ENCODE measurements at regions not wholly inside any gene's neighbourhood (a gene's known extent, or its start where the extent isn't known, plus 50 kb on each side); places are given as distances from the start of the nearest gene placed in this dataset.

GRCh38 chr16:55015181-55015913 lies 84.7 kb downstream of the IRX5 start:
- Histone ChIP-seq H2AFZ (ENCODE audit: low read length) (no peak overlapping the region), H3K4me1 (ENCODE audit: insufficient read depth, low read length) (no peaks in the 10 kb centered on the region), H3K9me2 (replicated peaks; ENCODE audit: low read length) (no peaks in the 10 kb centered on the region), H3K9ac (ENCODE audit: low read length) (no peak overlapping the region), H4K20me1 (ENCODE audit: low read length) (no peaks in the 10 kb centered on the region), H3K4me3 (ENCODE audit: low read length) (no peak overlapping the region), H3K27ac (ENCODE audit: low read length) (no peak overlapping the region), H3K4me2 (ENCODE audit: low read length) (no peak overlapping the region), H3K36me3 (ENCODE audit: low read depth, low read length) (no peaks in the 10 kb centered on the region), H3K79me2 (ENCODE audit: low read length) (no peaks in the 10 kb centered on the region), H3F3A (ENCODE audit: low read length, unreplicated experiment) (no peaks in the 10 kb centered on the region), H3K27me3 (ENCODE audit: low read length) (no peaks in the 10 kb centered on the region), H3K9me3 (ENCODE audit: low read length) (no peaks in the 10 kb centered on the region)
- intact Hi-C loops (cut with micrococcal nuclease) = no loop called here
- ATAC-seq (no peak), DNase-seq (no peak)
- BruUV-seq (replicated peaks) = no TSS peak
- TF ChIP-seq CTCF (conservative IDR thresholded peaks at IDR 0.05; ENCODE audit: low read depth, low read length) = no peak
- no peak for TF ChIP-seq EZH2 (IDR thresholded peaks at IDR 0.05; ENCODE audit: low read length, unreplicated experiment)
- no peak for TF ChIP-seq EZH2phosphoT487 (IDR thresholded peaks at IDR 0.05; ENCODE audit: borderline replicate concordance, low read length)
- CTCF ChIA-PET = no interaction called here
- POLR2A ChIA-PET (ENCODE audit: unreplicated experiment) = no interaction called here

- Histone ChIP-seq H4K20me1 (ENCODE audit: low read length) (no peaks in the 10 kb centered on the region), H3K27ac (ENCODE audit: low read length) (no peak overlapping the region), H3K4me2 (ENCODE audit: low read length) (no peak overlapping the region), H2AFZ (ENCODE audit: low read length) (no peak overlapping the region), H3K27me3 (ENCODE audit: low read length) (no peaks in the 10 kb centered on the region), H3K9ac (ENCODE audit: low read length) (no peak overlapping the region), H3K79me2 (ENCODE audit: low read length) (no peaks in the 10 kb centered on the region), H3F3A (ENCODE audit: low read length, unreplicated experiment) (no peaks in the 10 kb centered on the region), H3K36me3 (ENCODE audit: low read depth, low read length) (no peaks in the 10 kb centered on the region), H3K4me3 (ENCODE audit: low read length) (no peak overlapping the region), H3K4me1 (ENCODE audit: insufficient read depth, low read length) (no peaks in the 10 kb centered on the region), H3K9me3 (ENCODE audit: low read length) (no peaks in the 10 kb centered on the region), H3K9me2 (replicated peaks; ENCODE audit: low read length) (no peaks in the 10 kb centered on the region)
- TF ChIP-seq CTCF (conservative IDR thresholded peaks at IDR 0.05; ENCODE audit: low read depth, low read length) (no peak), EZH2 (IDR thresholded peaks at IDR 0.05; ENCODE audit: low read length, unreplicated experiment) (no peak), EZH2phosphoT487 (IDR thresholded peaks at IDR 0.05; ENCODE audit: borderline replicate concordance, low read length) (no peak)
- no TSS peak for BruUV-seq (replicated peaks)
- intact Hi-C loops (cut with micrococcal nuclease) = no loop called here
- DNase-seq (no peak), ATAC-seq (no peak)
- ChIA-PET CTCF (no interaction called here), POLR2A (ENCODE audit: unreplicated experiment) (no interaction called here)
Measured at GRCh38 chr16:55016515-55016914, 85.8 kb downstream of the IRX5 start.

- POLR2A ChIA-PET (ENCODE audit: unreplicated experiment) = no interaction called here
Measured at GRCh38 chr16:55017321-55017720, 86.7 kb downstream of the IRX5 start.

More at GRCh38 chr16:55017321-55017720, 86.7 kb downstream of the IRX5 start:
- no peaks in the 10 kb centered on the region for H3K79me2 ChIP-seq (ENCODE audit: low read length)
- no peak for DNase-seq
- H3K4me3 ChIP-seq (ENCODE audit: low read length) = no peak overlapping the region
- H3K4me2 ChIP-seq (ENCODE audit: low read length) = no peak overlapping the region
- no peak overlapping the region for H3K9ac ChIP-seq (ENCODE audit: low read length)
- no peak for ATAC-seq
- no peaks in the 10 kb centered on the region for H3K9me3 ChIP-seq (ENCODE audit: low read length)
- H3K9me2 ChIP-seq (replicated peaks; ENCODE audit: low read length) = no peaks in the 10 kb centered on the region
- intact Hi-C loops (cut with micrococcal nuclease) = no loop called here
- H3K4me1 ChIP-seq (ENCODE audit: insufficient read depth, low read length) = no peaks in the 10 kb centered on the region
- no peaks in the 10 kb centered on the region for H3K27me3 ChIP-seq (ENCODE audit: low read length)
- no peaks in the 10 kb centered on the region for H3F3A ChIP-seq (ENCODE audit: low read length, unreplicated experiment)
- no peaks in the 10 kb centered on the region for H4K20me1 ChIP-seq (ENCODE audit: low read length)
- no peak overlapping the region for H3K27ac ChIP-seq (ENCODE audit: low read length)
- no peak overlapping the region for H2AFZ ChIP-seq (ENCODE audit: low read length)
- CTCF ChIA-PET = no interaction called here
- H3K36me3 ChIP-seq (ENCODE audit: low read depth, low read length) = no peaks in the 10 kb centered on the region
- no TSS peak for BruUV-seq (replicated peaks)
- TF ChIP-seq CTCF (conservative IDR thresholded peaks at IDR 0.05; ENCODE audit: low read depth, low read length) (no peak), EZH2phosphoT487 (IDR thresholded peaks at IDR 0.05; ENCODE audit: borderline replicate concordance, low read length) (no peak), EZH2 (IDR thresholded peaks at IDR 0.05; ENCODE audit: low read length, unreplicated experiment) (no peak)
